Glutamatergic neuron (in vitro differentiated cells): ENCODE measurements at regions not wholly inside any gene's neighbourhood (a gene's known extent, or its start where the extent isn't known, plus 50 kb on each side); places are given as distances from the start of the nearest gene placed in this dataset.

Source experiments
- DNase-seq: peaks from one replicate; pipeline ENCODE4 v3.0.0; 2022
- H3K27ac Mint-ChIP-seq: one replicate; pipeline ENCODE4 v1.8.0; 2020; ENCODE audit warnings: mild to moderate bottlenecking, mixed read lengths, inconsistent platforms; ENCODE audit not compliant: unreplicated experiment
- H3K27me3 Mint-ChIP-seq: one replicate; pipeline ENCODE4 v1.8.0; 2020; ENCODE audit warnings: mild to moderate bottlenecking, moderate library complexity, mixed read lengths, inconsistent platforms; ENCODE audit not compliant: unreplicated experiment
- H3K36me3 Mint-ChIP-seq: one replicate; pipeline ENCODE4 v1.8.0; 2020; ENCODE audit warnings: mild to moderate bottlenecking, mixed read lengths, inconsistent platforms; ENCODE audit not compliant: unreplicated experiment
- H3K4me1 Mint-ChIP-seq: one replicate; pipeline ENCODE4 v1.8.0; 2020; ENCODE audit warnings: mild to moderate bottlenecking, low read depth, mixed read lengths, inconsistent platforms; ENCODE audit not compliant: unreplicated experiment
- H3K4me3 Mint-ChIP-seq: one replicate; pipeline ENCODE4 v1.8.0; 2020; ENCODE audit warnings: mild to moderate bottlenecking, mixed read lengths, inconsistent platforms; ENCODE audit not compliant: unreplicated experiment
- H3K9me3 Mint-ChIP-seq: one replicate; pipeline ENCODE4 v1.8.0; 2020; ENCODE audit warnings: mild to moderate bottlenecking, moderate library complexity, mixed read lengths, inconsistent platforms; ENCODE audit not compliant: unreplicated experiment
- TF ChIP-seq, protein P1 (sequence below): fragments of 200-600 bp; sonication (generic); IDR thresholded peaks from one replicate; pipeline ENCODE4 v1.5.0; 2021; ENCODE audit not compliant: partially characterized antibody, unreplicated experiment

DNA sequence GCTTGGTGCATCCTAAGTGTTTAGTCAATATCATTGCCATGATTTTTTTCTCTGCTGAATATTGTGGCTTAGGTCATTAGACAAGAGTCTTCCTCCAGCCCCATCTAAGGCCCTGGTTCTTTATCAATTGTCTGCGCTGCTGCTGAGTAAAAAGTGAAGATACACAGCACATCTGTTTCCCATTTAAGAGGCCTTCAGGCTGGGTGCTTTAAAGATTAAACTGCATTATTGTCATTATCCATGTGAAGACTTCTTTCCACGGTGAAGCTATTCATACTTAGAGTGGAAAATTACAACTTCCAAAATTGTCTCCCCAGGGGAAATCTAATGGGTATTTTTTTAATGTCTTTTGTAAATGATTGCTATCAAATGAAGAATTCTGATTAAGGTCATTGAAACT is 719.8 kb upstream of the LRRC4C start:
- no peak overlapping the region for H3K4me3 Mint-ChIP-seq
- H3K4me1 Mint-ChIP-seq = no peaks in the 10 kb centered on the region
- H3K27ac Mint-ChIP-seq = no peak overlapping the region
- TF ChIP-seq, protein P1, sequence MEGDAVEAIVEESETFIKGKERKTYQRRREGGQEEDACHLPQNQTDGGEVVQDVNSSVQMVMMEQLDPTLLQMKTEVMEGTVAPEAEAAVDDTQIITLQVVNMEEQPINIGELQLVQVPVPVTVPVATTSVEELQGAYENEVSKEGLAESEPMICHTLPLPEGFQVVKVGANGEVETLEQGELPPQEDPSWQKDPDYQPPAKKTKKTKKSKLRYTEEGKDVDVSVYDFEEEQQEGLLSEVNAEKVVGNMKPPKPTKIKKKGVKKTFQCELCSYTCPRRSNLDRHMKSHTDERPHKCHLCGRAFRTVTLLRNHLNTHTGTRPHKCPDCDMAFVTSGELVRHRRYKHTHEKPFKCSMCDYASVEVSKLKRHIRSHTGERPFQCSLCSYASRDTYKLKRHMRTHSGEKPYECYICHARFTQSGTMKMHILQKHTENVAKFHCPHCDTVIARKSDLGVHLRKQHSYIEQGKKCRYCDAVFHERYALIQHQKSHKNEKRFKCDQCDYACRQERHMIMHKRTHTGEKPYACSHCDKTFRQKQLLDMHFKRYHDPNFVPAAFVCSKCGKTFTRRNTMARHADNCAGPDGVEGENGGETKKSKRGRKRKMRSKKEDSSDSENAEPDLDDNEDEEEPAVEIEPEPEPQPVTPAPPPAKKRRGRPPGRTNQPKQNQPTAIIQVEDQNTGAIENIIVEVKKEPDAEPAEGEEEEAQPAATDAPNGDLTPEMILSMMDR = no peak
- peaks cover 4% of the 10 kb centered on the region for H3K27me3 Mint-ChIP-seq
- H3K9me3 Mint-ChIP-seq = no peaks in the 10 kb centered on the region
- no peak for DNase-seq
- H3K36me3 Mint-ChIP-seq = no peaks in the 10 kb centered on the region

DNA sequence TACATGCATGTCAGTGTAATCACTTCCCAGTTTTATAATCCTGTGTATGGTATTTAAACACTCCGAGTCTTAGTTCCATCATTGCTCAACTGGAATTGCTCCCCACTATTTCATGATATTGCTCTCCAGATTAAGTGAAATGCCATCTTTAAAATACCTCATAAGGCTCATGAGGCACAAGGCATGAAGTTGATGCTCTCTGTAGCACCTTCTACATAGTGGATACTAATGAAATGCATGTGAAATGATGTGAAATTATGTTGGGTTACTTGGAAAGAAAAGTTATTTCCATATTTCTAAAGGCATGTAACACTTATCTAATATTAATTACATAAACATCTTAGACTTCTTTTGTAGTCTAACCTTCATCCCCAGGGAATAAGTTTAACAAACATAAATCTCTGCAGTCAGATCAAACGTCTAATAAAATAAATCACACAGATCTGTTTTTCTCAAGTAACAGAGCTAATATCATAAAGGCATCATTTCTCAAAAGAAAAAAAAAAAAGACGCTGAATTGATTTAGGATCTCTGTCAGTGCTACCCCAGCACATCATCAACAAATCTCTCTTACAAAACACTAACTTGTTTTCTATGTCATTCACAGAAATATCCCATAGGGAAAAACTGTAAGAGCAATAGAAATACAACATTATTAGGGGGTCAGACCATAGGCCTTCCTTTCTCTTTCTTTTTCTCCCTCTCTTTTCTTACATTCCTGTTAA is 736.0 kb upstream of the LRRC4C start:
- H3K4me1 Mint-ChIP-seq = no peaks in the 10 kb centered on the region
- DNase-seq = no peak
- H3K27ac Mint-ChIP-seq = no peak overlapping the region
- H3K27me3 Mint-ChIP-seq = no peaks in the 10 kb centered on the region
- no peaks in the 10 kb centered on the region for H3K36me3 Mint-ChIP-seq
- no peak overlapping the region for H3K4me3 Mint-ChIP-seq
- TF ChIP-seq, protein P1 = no peak
- no peaks in the 10 kb centered on the region for H3K9me3 Mint-ChIP-seq

DNA sequence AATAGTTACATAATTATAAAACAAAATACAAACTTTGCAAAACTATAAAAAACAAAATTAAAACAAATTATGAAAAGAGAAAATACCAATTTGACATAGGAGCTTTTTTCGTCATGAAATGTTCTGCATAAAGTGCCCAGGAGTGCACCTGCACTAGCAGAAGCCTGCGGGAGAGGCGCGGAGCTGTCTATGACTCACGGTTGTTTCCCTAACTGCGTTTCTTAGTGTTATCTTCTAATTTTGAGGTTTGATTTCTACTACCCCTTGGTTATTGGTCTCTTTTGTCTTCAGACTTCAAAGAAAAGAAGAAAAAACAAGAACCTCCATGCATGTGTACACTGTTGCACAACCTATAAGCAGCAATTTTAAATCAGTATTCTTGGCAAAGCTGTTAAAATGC is 740.9 kb upstream of the LRRC4C start:
- Mint-ChIP-seq H3K27ac (no peak overlapping the region), H3K27me3 (peaks cover 2% of the 10 kb centered on the region), H3K36me3 (peaks cover 4% of the 10 kb centered on the region), H3K4me3 (no peak overlapping the region), H3K4me1 (no peaks in the 10 kb centered on the region), H3K9me3 (no peaks in the 10 kb centered on the region)
- TF ChIP-seq, protein P1 = no peak
- no peak for DNase-seq

DNA sequence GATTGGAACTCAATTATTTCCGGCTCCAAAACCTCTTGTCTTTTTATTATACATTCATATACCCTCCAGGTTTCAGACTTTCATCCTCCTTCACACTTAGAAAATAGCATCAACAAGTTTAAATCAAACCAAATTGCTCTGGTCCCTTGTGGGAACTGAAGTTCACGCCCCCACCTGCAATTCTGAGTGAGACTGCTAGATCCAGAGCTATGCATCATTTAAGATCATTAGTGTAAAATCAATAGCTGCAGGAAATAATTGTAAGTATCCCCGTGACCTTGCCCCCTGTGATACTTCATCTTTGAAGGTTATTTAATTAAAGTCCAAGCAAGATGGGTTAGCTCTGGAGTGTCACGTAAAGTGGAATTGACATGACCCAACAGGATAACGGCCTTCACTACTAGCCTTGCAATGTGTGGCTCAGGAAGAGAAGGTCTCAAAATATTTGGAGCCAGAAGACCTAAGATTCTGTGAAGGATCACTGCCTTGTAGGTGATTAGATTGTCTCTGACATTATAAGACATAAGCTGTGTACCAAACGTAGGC is 742.2 kb upstream of the LRRC4C start:
- no peak overlapping the region for H3K27ac Mint-ChIP-seq
- H3K9me3 Mint-ChIP-seq = no peaks in the 10 kb centered on the region
- H3K27me3 Mint-ChIP-seq = peaks cover 2% of the 10 kb centered on the region
- H3K4me1 Mint-ChIP-seq = no peaks in the 10 kb centered on the region
- no peak for DNase-seq
- TF ChIP-seq, protein P1 = no peak
- peaks cover 4% of the 10 kb centered on the region for H3K36me3 Mint-ChIP-seq
- no peak overlapping the region for H3K4me3 Mint-ChIP-seq

DNA sequence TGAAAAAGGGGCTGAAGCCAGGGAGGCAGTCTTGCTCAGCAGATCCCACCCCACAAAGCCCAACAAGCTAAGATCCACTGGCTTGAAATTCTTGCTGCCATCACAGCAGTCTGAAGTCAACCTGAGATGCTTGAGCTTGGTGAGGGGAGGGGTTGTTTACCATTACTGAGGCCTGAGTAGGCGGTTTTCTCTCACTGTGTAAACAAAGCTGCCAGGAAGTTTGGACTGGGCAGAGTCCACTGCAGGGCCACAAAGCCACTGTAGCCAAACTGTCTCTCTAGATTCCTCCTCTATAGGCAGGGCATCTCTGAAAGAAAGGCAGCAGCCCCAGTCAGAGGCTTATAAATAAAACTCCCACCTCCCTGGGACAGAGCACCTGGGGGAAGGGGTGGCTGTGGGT is 746.1 kb upstream of the LRRC4C start:
- H3K4me1 Mint-ChIP-seq = no peaks in the 10 kb centered on the region
- H3K9me3 Mint-ChIP-seq = no peaks in the 10 kb centered on the region
- H3K27me3 Mint-ChIP-seq = peaks cover 2% of the 10 kb centered on the region
- H3K4me3 Mint-ChIP-seq = no peak overlapping the region
- DNase-seq = no peak
- TF ChIP-seq, protein P1 = no peak
- no peak overlapping the region for H3K27ac Mint-ChIP-seq
- peaks cover 4% of the 10 kb centered on the region for H3K36me3 Mint-ChIP-seq
